Stimulated activated naive B cell treated with anti-CD40 and anti-IgM and Interleukin-4, amounts not matched to agents 10 μg/mL and 1 μg/mL and 100 μg/mL, for 72 hours (primary cell): ENCODE measurements at regions not wholly inside any gene's neighbourhood (a gene's known extent, or its start where the extent isn't known, plus 50 kb on each side); places are given as distances from the start of the nearest gene placed in this dataset.

ENCODE experiments used
- ATAC-seq, 2 donors: fragments of 150-1000 bp; cut with Tn5 transposase; replicated peaks; 2 replicates each; pipeline ENCODE4 v1.10.0; 2021; ENCODE audit warnings: moderate library complexity in 1 of 2
- DNase-seq: peaks from one replicate; pipeline ENCODE4 v3.0.0; 2021
- H3K27ac Mint-ChIP-seq: one replicate; pipeline ENCODE4 v1.8.0; 2022; ENCODE audit warnings: mild to moderate bottlenecking, mixed read lengths
- H3K27me3 Mint-ChIP-seq, 2 donors: one replicate each; pipeline ENCODE4 v1.8.0; 2022; ENCODE audit warnings: mixed read lengths in 2 of 2
- H3K36me3 Mint-ChIP-seq, 2 donors: one replicate each; pipeline ENCODE4 v1.8.0; 2022; ENCODE audit warnings: mixed read lengths in 2 of 2, mild to moderate bottlenecking in 1 of 2
- H3K4me1 Mint-ChIP-seq, 2 donors: one replicate each; pipeline ENCODE4 v1.8.0; 2022; ENCODE audit warnings: mixed read lengths in 2 of 2, mild to moderate bottlenecking in 1 of 2
- H3K4me3 Mint-ChIP-seq, 2 donors: one replicate each; pipeline ENCODE4 v1.8.0; 2022; ENCODE audit warnings: mild to moderate bottlenecking in 2 of 2, mixed read lengths in 2 of 2, moderate library complexity in 1 of 2
- H3K9me3 Mint-ChIP-seq, 2 donors: one replicate each; pipeline ENCODE4 v1.8.0; 2022; ENCODE audit warnings: mixed read lengths in 2 of 2, mild to moderate bottlenecking in 1 of 2

- H3K4me3 Mint-ChIP-seq: no peak overlapping the region
- no peak for DNase-seq
- no peak for ATAC-seq
- no peaks in the 10 kb centered on the region for H3K36me3 Mint-ChIP-seq
- H3K4me1 Mint-ChIP-seq: no peaks in the 10 kb centered on the region
- no peaks in the 10 kb centered on the region for H3K27me3 Mint-ChIP-seq
- no peak overlapping the region for H3K27ac Mint-ChIP-seq
- peaks cover 0 to 3% of the 10 kb centered on the region in 2 donors for H3K9me3 Mint-ChIP-seq
These were observed 552.1 kb downstream of the DNAJB9 start for GRCh38 chr7:109121599-109122300.

- Mint-ChIP-seq H3K27ac (no peak overlapping the region), H3K36me3 (no peaks in the 10 kb centered on the region), H3K9me3 (peaks cover 3 to 5% of the 10 kb centered on the region in 2 donors), H3K27me3 (no peaks in the 10 kb centered on the region), H3K4me3 (no peak overlapping the region), H3K4me1 (no peaks in the 10 kb centered on the region)
- no peak for ATAC-seq
- DNase-seq: no peak
These were observed 555.3 kb downstream of the DNAJB9 start for GRCh38 chr7:109125001-109125400.

GRCh38 chr7:109126404-109127050, 556.9 kb downstream of the DNAJB9 start:
- DNase-seq: no peak
- no peaks in the 10 kb centered on the region for H3K27me3 Mint-ChIP-seq

GRCh38 chr7:109127145-109127544, 557.5 kb downstream of the DNAJB9 start:
- Mint-ChIP-seq H3K9me3 (peaks cover 5% of the 10 kb centered on the region in 2 donors), H3K27me3 (no peaks in the 10 kb centered on the region), H3K36me3 (no peaks in the 10 kb centered on the region), H3K27ac (no peak overlapping the region), H3K4me3 (no peak overlapping the region), H3K4me1 (no peaks in the 10 kb centered on the region)
- DNase-seq (no peak), ATAC-seq (no peak)

More at GRCh38 chr7:109126404-109127050, 556.9 kb downstream of the DNAJB9 start:
- Mint-ChIP-seq H3K4me1 (no peaks in the 10 kb centered on the region), H3K9me3 (peaks cover 5% of the 10 kb centered on the region in 2 donors), H3K27ac (no peak overlapping the region), H3K36me3 (no peaks in the 10 kb centered on the region), H3K4me3 (no peak overlapping the region)
- ATAC-seq: no peak

GRCh38 chr7:109131141-109131540, 561.5 kb downstream of the DNAJB9 start:
- Mint-ChIP-seq H3K36me3 (no peaks in the 10 kb centered on the region), H3K4me1 (no peaks in the 10 kb centered on the region), H3K9me3 (peaks cover 18 to 19% of the 10 kb centered on the region in 2 donors), H3K4me3 (no peak overlapping the region), H3K27ac (no peak overlapping the region), H3K27me3 (no peaks in the 10 kb centered on the region)
- DNase-seq (no peak), ATAC-seq (no peak)

GRCh38 chr7:109136893-109137292, 567.2 kb downstream of the DNAJB9 start:
- ATAC-seq (no peak), DNase-seq (no peak)
- Mint-ChIP-seq H3K4me1 (no peaks in the 10 kb centered on the region), H3K27ac (no peak overlapping the region), H3K36me3 (no peaks in the 10 kb centered on the region), H3K9me3 (peaks cover 22 to 35% of the 10 kb centered on the region in 2 donors), H3K27me3 (no peaks in the 10 kb centered on the region), H3K4me3 (no peak overlapping the region)

- DNase-seq (no peak), ATAC-seq (no peak)
- H3K9me3 Mint-ChIP-seq: peaks cover 1 to 7% of the 10 kb centered on the region in 2 donors
These were observed 585.1 kb downstream of the DNAJB9 start for GRCh38 chr7:109154748-109155147.

GRCh38 chr7:109158246-109158645, 588.6 kb downstream of the DNAJB9 start:
- H3K9me3 Mint-ChIP-seq: peaks cover 0 to 3% of the 10 kb centered on the region in 2 donors
- H3K27ac Mint-ChIP-seq: no peak overlapping the region
- H3K4me3 Mint-ChIP-seq: no peak overlapping the region
- no peaks in the 10 kb centered on the region for H3K36me3 Mint-ChIP-seq
- no peaks in the 10 kb centered on the region for H3K27me3 Mint-ChIP-seq
- ATAC-seq (no peak), DNase-seq (no peak)
- H3K4me1 Mint-ChIP-seq: no peaks in the 10 kb centered on the region

More at GRCh38 chr7:109154748-109155147, 585.1 kb downstream of the DNAJB9 start:
- Mint-ChIP-seq H3K36me3 (no peaks in the 10 kb centered on the region), H3K27ac (no peak overlapping the region), H3K27me3 (no peaks in the 10 kb centered on the region), H3K4me3 (no peak overlapping the region), H3K4me1 (no peaks in the 10 kb centered on the region)

GRCh38 chr7:109176661-109177060, 607.0 kb downstream of the DNAJB9 start:
- ATAC-seq (no peak), DNase-seq (no peak)
- Mint-ChIP-seq H3K4me1 (no peaks in the 10 kb centered on the region), H3K36me3 (no peaks in the 10 kb centered on the region), H3K4me3 (no peak overlapping the region), H3K27ac (no peak overlapping the region), H3K27me3 (no peaks in the 10 kb centered on the region), H3K9me3 (peaks cover 0 to 1% of the 10 kb centered on the region in 2 donors)

- H3K27me3 Mint-ChIP-seq: no peaks in the 10 kb centered on the region
- H3K9me3 Mint-ChIP-seq: peaks cover 5 to 7% of the 10 kb centered on the region in 2 donors
- no peak overlapping the region for H3K4me3 Mint-ChIP-seq
- DNase-seq: no peak
- H3K4me1 Mint-ChIP-seq: no peaks in the 10 kb centered on the region
- no peak overlapping the region for H3K27ac Mint-ChIP-seq
- no peaks in the 10 kb centered on the region for H3K36me3 Mint-ChIP-seq
- ATAC-seq: no peak
These were observed 608.7 kb downstream of the DNAJB9 start for GRCh38 chr7:109178342-109178741.

GRCh38 chr7:109179601-109180000, 609.9 kb downstream of the DNAJB9 start:
- no peaks in the 10 kb centered on the region for H3K27me3 Mint-ChIP-seq
- no peaks in the 10 kb centered on the region for H3K4me1 Mint-ChIP-seq
- no peak for ATAC-seq
- no peaks in the 10 kb centered on the region for H3K36me3 Mint-ChIP-seq
- peaks cover 5 to 9% of the 10 kb centered on the region in 2 donors for H3K9me3 Mint-ChIP-seq
- no peak for DNase-seq
- no peak overlapping the region for H3K4me3 Mint-ChIP-seq
- H3K27ac Mint-ChIP-seq: no peak overlapping the region

- no peak overlapping the region for H3K4me3 Mint-ChIP-seq
- no peaks in the 10 kb centered on the region for H3K36me3 Mint-ChIP-seq
- DNase-seq (no peak), ATAC-seq (no peak)
- peaks cover 2 to 8% of the 10 kb centered on the region in 2 donors for H3K9me3 Mint-ChIP-seq
- H3K27me3 Mint-ChIP-seq: no peaks in the 10 kb centered on the region
- no peak overlapping the region for H3K27ac Mint-ChIP-seq
- H3K4me1 Mint-ChIP-seq: no peaks in the 10 kb centered on the region
These were observed 621.2 kb downstream of the DNAJB9 start for GRCh38 chr7:109190766-109191398.

- DNase-seq (no peak), ATAC-seq (no peak)
- Mint-ChIP-seq H3K4me1 (no peaks in the 10 kb centered on the region), H3K4me3 (no peak overlapping the region), H3K36me3 (no peaks in the 10 kb centered on the region), H3K9me3 (peaks cover 7 to 17% of the 10 kb centered on the region in 2 donors), H3K27ac (no peak overlapping the region), H3K27me3 (no peaks in the 10 kb centered on the region)
These were observed 636.5 kb downstream of the DNAJB9 start for GRCh38 chr7:109206196-109206595.

GRCh38 chr7:109213081-109213480, 643.4 kb downstream of the DNAJB9 start:
- no peak for DNase-seq
- no peaks in the 10 kb centered on the region for H3K36me3 Mint-ChIP-seq
- H3K9me3 Mint-ChIP-seq: peaks cover 4 to 5% of the 10 kb centered on the region in 2 donors
- H3K27ac Mint-ChIP-seq: no peak overlapping the region
- no peak overlapping the region for H3K4me3 Mint-ChIP-seq
- no peaks in the 10 kb centered on the region for H3K4me1 Mint-ChIP-seq
- ATAC-seq: no peak
- H3K27me3 Mint-ChIP-seq: no peaks in the 10 kb centered on the region

GRCh38 chr7:109215341-109215740, 645.7 kb downstream of the DNAJB9 start:
- Mint-ChIP-seq H3K9me3 (peaks cover 0 to 4% of the 10 kb centered on the region in 2 donors), H3K4me3 (no peak overlapping the region), H3K27ac (no peak overlapping the region), H3K27me3 (no peaks in the 10 kb centered on the region), H3K36me3 (no peaks in the 10 kb centered on the region), H3K4me1 (no peaks in the 10 kb centered on the region)
- ATAC-seq: no peak
- DNase-seq: no peak
